Panc1 (cell line): ENCODE measurements at regions not wholly inside any gene's neighbourhood (a gene's known extent, or its start where the extent isn't known, plus 50 kb on each side); places are given as distances from the start of the nearest gene placed in this dataset.

ENCODE experiments used
- POLR2AphosphoS5 ChIP-seq: IDR thresholded peaks from 2 replicates; pipeline ENCODE4 v1.6.1; 2012; ENCODE audit warnings: mild to moderate bottlenecking, low read depth, low read length, moderate library complexity
- TCF7L2 ChIP-seq: IDR thresholded peaks from 2 replicates; pipeline ENCODE4 v1.6.1; 2011; ENCODE audit warnings: mild to moderate bottlenecking, low read depth, low read length, inconsistent platforms
- TF ChIP-seq, protein P1 (sequence below): fragments of 450-650 bp; IDR thresholded peaks from 2 replicates; pipeline ENCODE4 v1.5.1; 2017; ENCODE audit warnings: mild to moderate bottlenecking
- TF ChIP-seq, protein P2 (sequence below), 2 experiments: IDR thresholded peaks; 2 replicates each; pipeline ENCODE4 v1.6.1; 2011 to 2012; ENCODE audit warnings: low read depth in 2 of 2, control low read depth in 1 of 2, low read length in 1 of 2, mild to moderate bottlenecking in 1 of 2, moderate library complexity in 1 of 2; ENCODE audit not compliant: insufficient read depth in 1 of 2

DNA sequence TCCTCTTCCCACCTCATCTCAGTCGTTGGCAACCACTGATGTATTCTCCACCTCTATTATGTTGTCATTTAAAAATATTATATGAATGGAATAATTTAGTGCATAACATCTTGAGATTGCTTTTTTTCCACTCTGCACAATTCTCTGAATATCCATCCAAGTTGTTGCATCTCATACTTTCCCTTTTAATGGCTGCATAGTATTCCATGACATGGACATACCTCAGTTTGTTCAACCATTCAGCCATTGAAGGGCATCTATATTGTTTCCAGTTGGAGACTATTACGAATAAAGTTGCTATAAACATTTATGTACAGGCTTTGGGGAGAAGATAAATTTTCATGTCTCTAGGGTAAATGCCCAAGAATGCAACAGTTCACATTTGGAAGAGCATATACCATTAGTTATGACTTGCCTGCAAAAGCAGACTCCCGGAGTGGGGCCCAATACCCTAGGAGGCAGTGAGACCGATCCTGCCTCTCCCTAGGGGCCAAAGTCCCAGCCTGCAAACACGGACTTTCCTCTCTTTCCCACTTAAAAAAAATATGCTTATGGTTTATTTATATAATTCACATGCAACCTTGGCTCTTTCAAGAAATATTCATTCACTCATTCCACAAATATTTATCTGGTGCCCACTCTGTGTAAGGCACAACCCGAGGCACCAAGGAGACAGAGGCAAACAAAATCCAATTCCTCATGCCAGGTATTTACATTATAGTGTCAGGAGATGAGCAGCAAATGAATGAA is 227.0 kb upstream of the PMEPA1 start:
- no peak for TF ChIP-seq TCF7L2
- TF ChIP-seq, protein P1, sequence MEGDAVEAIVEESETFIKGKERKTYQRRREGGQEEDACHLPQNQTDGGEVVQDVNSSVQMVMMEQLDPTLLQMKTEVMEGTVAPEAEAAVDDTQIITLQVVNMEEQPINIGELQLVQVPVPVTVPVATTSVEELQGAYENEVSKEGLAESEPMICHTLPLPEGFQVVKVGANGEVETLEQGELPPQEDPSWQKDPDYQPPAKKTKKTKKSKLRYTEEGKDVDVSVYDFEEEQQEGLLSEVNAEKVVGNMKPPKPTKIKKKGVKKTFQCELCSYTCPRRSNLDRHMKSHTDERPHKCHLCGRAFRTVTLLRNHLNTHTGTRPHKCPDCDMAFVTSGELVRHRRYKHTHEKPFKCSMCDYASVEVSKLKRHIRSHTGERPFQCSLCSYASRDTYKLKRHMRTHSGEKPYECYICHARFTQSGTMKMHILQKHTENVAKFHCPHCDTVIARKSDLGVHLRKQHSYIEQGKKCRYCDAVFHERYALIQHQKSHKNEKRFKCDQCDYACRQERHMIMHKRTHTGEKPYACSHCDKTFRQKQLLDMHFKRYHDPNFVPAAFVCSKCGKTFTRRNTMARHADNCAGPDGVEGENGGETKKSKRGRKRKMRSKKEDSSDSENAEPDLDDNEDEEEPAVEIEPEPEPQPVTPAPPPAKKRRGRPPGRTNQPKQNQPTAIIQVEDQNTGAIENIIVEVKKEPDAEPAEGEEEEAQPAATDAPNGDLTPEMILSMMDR = no peak
- no peak for TF ChIP-seq POLR2AphosphoS5
- TF ChIP-seq, protein P2, sequence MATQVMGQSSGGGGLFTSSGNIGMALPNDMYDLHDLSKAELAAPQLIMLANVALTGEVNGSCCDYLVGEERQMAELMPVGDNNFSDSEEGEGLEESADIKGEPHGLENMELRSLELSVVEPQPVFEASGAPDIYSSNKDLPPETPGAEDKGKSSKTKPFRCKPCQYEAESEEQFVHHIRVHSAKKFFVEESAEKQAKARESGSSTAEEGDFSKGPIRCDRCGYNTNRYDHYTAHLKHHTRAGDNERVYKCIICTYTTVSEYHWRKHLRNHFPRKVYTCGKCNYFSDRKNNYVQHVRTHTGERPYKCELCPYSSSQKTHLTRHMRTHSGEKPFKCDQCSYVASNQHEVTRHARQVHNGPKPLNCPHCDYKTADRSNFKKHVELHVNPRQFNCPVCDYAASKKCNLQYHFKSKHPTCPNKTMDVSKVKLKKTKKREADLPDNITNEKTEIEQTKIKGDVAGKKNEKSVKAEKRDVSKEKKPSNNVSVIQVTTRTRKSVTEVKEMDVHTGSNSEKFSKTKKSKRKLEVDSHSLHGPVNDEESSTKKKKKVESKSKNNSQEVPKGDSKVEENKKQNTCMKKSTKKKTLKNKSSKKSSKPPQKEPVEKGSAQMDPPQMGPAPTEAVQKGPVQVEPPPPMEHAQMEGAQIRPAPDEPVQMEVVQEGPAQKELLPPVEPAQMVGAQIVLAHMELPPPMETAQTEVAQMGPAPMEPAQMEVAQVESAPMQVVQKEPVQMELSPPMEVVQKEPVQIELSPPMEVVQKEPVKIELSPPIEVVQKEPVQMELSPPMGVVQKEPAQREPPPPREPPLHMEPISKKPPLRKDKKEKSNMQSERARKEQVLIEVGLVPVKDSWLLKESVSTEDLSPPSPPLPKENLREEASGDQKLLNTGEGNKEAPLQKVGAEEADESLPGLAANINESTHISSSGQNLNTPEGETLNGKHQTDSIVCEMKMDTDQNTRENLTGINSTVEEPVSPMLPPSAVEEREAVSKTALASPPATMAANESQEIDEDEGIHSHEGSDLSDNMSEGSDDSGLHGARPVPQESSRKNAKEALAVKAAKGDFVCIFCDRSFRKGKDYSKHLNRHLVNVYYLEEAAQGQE (IDR thresholded peaks at IDR 0.05; ENCODE audit: insufficient read depth in 1 of 2, low read depth in 2 of 2, low read length in 1 of 2) = no peak
